HepG2 (cell line): ENCODE measurements at regions not wholly inside any gene's neighbourhood (a gene's known extent, or its start where the extent isn't known, plus 50 kb on each side); places are given as distances from the start of the nearest gene placed in this dataset.

ENCODE experiments used
- CCAR2 ChIP-seq: fragments of 200-400 bp; formaldehyde crosslinking; optimal IDR thresholded peaks from 2 replicates; pipeline ENCODE3; 2018; ENCODE audit warnings: low read depth, mild to moderate bottlenecking, low read length, moderate library complexity
- CHCHD3 ChIP-seq: sonication (generic); formaldehyde crosslinking; IDR thresholded peaks from 2 replicates; pipeline ENCODE4 v1.8.0; 2022; ENCODE audit warnings: mild to moderate bottlenecking, missing genetic modification reagents, moderate library complexity
- IKZF5 ChIP-seq: IDR thresholded peaks from 2 replicates; pipeline ENCODE4 v1.6.1; 2018; ENCODE audit warnings: missing genetic modification reagents, mild to moderate bottlenecking, missing compliant biosample characterization
- KAT7 ChIP-seq: IDR thresholded peaks from 2 replicates; pipeline ENCODE4 v1.6.1; 2018; ENCODE audit warnings: borderline replicate concordance, missing compliant biosample characterization
- MAFK ChIP-seq, 2 experiments: IDR thresholded peaks in 1 of 2; conservative IDR thresholded peaks in 1 of 2; 2 replicates each; pipeline ENCODE4 v1.6.1; 2011; ENCODE audit warnings: improper control_type of control experiment in 2 of 2, low read length in 2 of 2
- MXD1 ChIP-seq: sonication (generic); formaldehyde crosslinking; IDR thresholded peaks from 2 replicates; pipeline ENCODE4 v1.4.0; 2020; ENCODE audit warnings: mild to moderate bottlenecking, missing genetic modification reagents
- MYPOP ChIP-seq: sonication (generic); formaldehyde crosslinking; IDR thresholded peaks from 2 replicates; pipeline ENCODE4 v1.8.1; 2023; ENCODE audit warnings: mild to moderate bottlenecking, moderate library complexity, missing genetic modification reagents
- PAXIP1 ChIP-seq: sonication (generic); formaldehyde crosslinking; conservative IDR thresholded peaks from 2 replicates; pipeline ENCODE4 v1.4.0; 2020; ENCODE audit warnings: mild to moderate bottlenecking, missing genetic modification reagents, moderate library complexity
- PITX1 ChIP-seq: sonication (generic); formaldehyde crosslinking; IDR thresholded peaks from 2 replicates; pipeline ENCODE4 v1.5.1; 2020; ENCODE audit warnings: mild to moderate bottlenecking, missing genetic modification reagents
- RBFOX2 ChIP-seq: fragments of 200-400 bp; formaldehyde crosslinking; IDR thresholded peaks from 2 replicates; pipeline ENCODE4 v1.6.1; 2017; ENCODE audit warnings: low read depth, mild to moderate bottlenecking, low read length
- SAP130 ChIP-seq: IDR thresholded peaks from 2 replicates; pipeline ENCODE4 v1.6.1; 2016; ENCODE audit warnings: low read depth
- SMAD1 ChIP-seq: sonication (generic); formaldehyde crosslinking; IDR thresholded peaks from 2 replicates; pipeline ENCODE4 v1.4.0; 2020; ENCODE audit warnings: missing genetic modification reagents, low read depth, mild to moderate bottlenecking, borderline replicate concordance
- SNAPC2 ChIP-seq: sonication (generic); formaldehyde crosslinking; IDR thresholded peaks from 2 replicates; pipeline ENCODE4 v1.8.1; 2022; ENCODE audit warnings: mild to moderate bottlenecking, missing genetic modification reagents
- SNAPC5 ChIP-seq: sonication (generic); formaldehyde crosslinking; IDR thresholded peaks from 2 replicates; pipeline ENCODE4 v1.8.1; 2023; ENCODE audit warnings: mild to moderate bottlenecking, missing genetic modification reagents, borderline replicate concordance
- TGIF2 ChIP-seq: IDR thresholded peaks from 2 replicates; pipeline ENCODE4 v1.6.1; 2016; ENCODE audit warnings: control low read depth, missing compliant biosample characterization
- XBP1 ChIP-seq: sonication (generic); formaldehyde crosslinking; IDR thresholded peaks from 2 replicates; pipeline ENCODE4 v1.5.0; 2020; ENCODE audit warnings: missing genetic modification reagents
- ZNF17 ChIP-seq: sonication (generic); formaldehyde crosslinking; IDR thresholded peaks from 2 replicates; pipeline ENCODE4 v1.5.0; 2020; ENCODE audit warnings: mild to moderate bottlenecking, missing genetic modification reagents
- ZNF292 ChIP-seq: sonication (generic); formaldehyde crosslinking; IDR thresholded peaks from 2 replicates; pipeline ENCODE4 v1.8.1; 2022; ENCODE audit warnings: mild to moderate bottlenecking, low read depth, missing genetic modification reagents, borderline replicate concordance
- ZNF335 ChIP-seq: sonication (generic); formaldehyde crosslinking; IDR thresholded peaks from 2 replicates; pipeline ENCODE4 v1.4.0; 2020; ENCODE audit warnings: missing genetic modification reagents
- TF ChIP-seq, protein P1 (sequence below): sonication (generic); formaldehyde crosslinking; IDR thresholded peaks from 2 replicates; pipeline ENCODE4 v1.8.0; 2022; ENCODE audit warnings: missing genetic modification reagents, mild to moderate bottlenecking, inconsistent platforms, borderline replicate concordance

- TF ChIP-seq IKZF5 (CRISPR knock-in tag) (0 out of 2 replicates have a peak, but pooled peaks have one; percentile 24), CCAR2 (no peak), KAT7 (CRISPR knock-in tag) (peak; percentile 65; the same call in 1 of the 2 replicates), MAFK (conservative IDR thresholded peaks at IDR 0.05 in 1 of 2, IDR thresholded peaks at IDR 0.05 in 1 of 2; ENCODE audit: low read length in 2 of 2) (no peak), PITX1 (CRISPR knock-in tag) (peak; percentile 73), PAXIP1 (CRISPR knock-in tag) (peak; percentile 51; the same call in 1 of the 2 replicates), SNAPC2 (CRISPR knock-in tag) (no peak), ZNF292 (CRISPR knock-in tag) (peak; percentile 89), ZNF17 (no peak), SNAPC5 (CRISPR knock-in tag) (no peak), SAP130 (CRISPR knock-in tag) (peak; percentile 65; the same call in 1 of the 2 replicates), TGIF2 (CRISPR knock-in tag) (no peak; the same call in 1 of the 2 replicates), RBFOX2 (no peak), MYPOP (CRISPR knock-in tag) (no peak), XBP1 (no peak), MXD1 (CRISPR knock-in tag) (0 out of 2 replicates have a peak, but pooled peaks have one; percentile 33), ZNF335 (CRISPR knock-in tag) (no peak), CHCHD3 (0 out of 2 replicates have a peak, but pooled peaks have one; percentile 11), SMAD1 (CRISPR knock-in tag) (peak; percentile 57; the same call in 1 of the 2 replicates)
- TF ChIP-seq, protein P1, sequence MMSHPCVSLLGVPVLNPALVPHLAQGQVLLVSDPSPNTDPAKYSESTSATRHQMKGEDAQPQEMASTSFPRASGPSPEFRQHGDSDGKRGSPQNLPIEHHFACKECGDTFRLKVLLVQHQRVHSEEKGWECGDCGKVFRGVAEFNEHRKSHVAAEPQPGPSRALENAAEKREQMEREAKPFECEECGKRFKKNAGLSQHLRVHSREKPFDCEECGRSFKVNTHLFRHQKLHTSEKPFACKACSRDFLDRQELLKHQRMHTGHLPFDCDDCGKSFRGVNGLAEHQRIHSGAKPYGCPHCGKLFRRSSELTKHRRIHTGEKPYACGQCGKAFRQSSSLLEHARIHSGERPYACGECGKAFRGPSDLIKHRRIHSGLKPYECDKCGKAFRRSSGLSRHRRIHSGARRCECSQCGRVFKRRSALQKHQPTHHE = no peak
Measured at GRCh38 chr16:21526923-21527807, 72.2 kb upstream of the METTL9 start (continued).
